ENCODE measurements at regions not wholly inside any gene's neighbourhood (a gene's known extent, or its start where the extent isn't known, plus 50 kb on each side); places are given as distances from the start of the nearest gene placed in this dataset.

- TF ChIP-seq RAD21 (CRISPR knock-in tag; IDR thresholded peaks at IDR 0.05) = peak; percentile 55
- no peak for TF ChIP-seq AHDC1 (CRISPR knock-in tag; IDR thresholded peaks at IDR 0.05; ENCODE audit: borderline replicate concordance)
- no peak for TF ChIP-seq ZNF879 (CRISPR knock-in tag; IDR thresholded peaks at IDR 0.05)
- TF ChIP-seq ZNF724P (CRISPR knock-in tag; IDR thresholded peaks at IDR 0.05; ENCODE audit: borderline replicate concordance) = no peak
- no peak for TF ChIP-seq KIAA2018 (CRISPR knock-in tag; IDR thresholded peaks at IDR 0.05; ENCODE audit: borderline replicate concordance)
Observed at GRCh38 chr2:120511947-120512710, 166.2 kb downstream of the INHBB start (continued).
